HG02588 (cell line): ENCODE measurements at regions not wholly inside any gene's neighbourhood (a gene's known extent, or its start where the extent isn't known, plus 50 kb on each side); places are given as distances from the start of the nearest gene placed in this dataset.

Experiments
- ATAC-seq: cut with Tn5 transposase; IDR thresholded peaks from one replicate; pipeline ENCODE4 v1.9.1; 2021; ENCODE audit warnings: mild to moderate bottlenecking, moderate library complexity; ENCODE audit not compliant: unreplicated experiment

DNA sequence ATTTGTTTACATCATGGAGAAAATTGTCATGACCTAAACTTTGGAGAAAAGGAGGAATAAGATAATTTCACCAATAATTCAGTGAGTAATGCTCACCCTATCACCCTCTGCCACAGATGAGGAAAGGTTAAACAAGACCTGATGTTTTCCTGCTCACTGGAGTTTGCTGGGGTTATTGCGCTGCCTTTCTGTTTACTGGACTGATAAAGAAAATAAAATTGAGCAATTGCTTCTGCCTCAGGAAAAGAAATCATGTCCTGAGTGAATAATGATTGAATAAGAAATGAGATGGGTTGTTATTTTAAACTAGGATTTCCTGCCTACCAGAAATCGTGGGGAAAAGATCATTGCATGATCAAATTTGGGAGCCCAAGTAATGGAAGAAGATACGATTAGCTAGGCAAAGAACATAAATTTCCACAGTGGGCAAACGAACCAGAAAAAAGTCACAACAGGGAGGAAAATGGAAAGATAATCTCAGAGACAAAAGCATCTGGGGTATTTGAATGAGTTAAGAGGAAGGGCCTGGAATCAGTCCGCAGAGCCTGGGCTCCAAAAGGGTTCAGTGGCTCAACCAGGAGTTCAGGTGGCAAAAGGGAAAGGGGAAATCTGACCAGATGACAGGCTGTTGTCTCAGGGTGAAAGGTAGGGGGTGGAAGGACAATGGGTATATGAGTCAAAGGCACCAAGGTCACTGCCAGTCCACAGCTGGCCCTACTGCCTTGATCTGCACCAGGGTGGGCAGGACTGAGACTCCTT is 146.8 kb downstream of the FAM43A start:
- ATAC-seq = no peak

DNA sequence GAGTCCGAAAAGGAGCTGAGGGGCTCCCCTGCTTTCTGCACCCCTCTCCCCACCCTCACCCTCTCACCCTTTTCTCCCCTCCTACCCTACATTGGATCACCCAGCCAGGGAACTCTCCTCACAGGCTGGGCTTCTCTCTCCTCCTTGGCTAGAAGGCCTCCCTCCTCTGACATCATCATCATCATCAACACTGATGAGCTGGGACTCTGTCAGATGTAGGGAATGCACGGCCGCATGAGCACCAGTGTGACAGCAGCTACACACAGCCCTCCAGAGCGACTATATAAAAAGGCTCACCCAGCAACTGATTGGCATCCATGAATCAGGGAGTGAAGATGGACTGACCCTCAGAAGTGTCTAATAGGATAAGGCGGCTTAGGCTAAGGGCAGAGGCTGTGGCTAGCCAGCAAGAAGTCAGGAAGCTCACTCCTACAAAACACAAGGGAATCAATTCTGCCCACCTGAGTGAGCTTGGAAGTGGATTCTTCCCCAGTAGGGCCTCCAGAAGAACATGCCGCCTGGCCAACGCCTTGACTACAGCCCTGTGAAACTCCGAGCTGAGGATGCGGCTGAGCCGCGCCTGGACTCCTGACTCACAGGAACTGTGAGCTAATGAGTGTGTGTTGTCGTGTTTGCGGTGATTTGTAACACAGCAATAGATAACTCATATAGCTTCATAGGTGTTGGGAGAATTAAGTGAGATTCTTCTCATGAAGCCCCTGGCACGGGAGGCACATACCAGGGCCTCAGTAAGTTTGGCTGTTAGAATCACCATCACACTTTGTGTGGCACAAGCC is 147.6 kb downstream of the FAM43A start:
- ATAC-seq = no peak

DNA sequence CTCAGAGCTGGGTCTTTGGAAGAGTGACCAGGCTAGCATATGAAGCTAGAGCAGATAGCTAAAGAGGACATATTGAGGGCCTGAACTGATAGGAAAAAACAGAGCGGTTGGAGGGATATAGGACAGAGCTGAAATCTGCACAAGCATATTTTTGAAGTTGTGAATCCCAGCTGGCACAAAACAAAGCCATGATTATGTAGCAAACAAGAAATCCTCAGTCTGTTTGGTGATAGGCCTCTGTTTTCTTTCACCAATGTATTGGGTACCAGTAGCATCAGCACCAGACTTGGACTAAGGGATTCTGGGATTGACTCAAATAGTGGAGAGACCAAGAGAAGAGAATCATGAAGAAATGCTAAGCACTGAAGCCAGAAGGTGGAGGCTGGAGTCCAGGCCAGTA is 151.0 kb downstream of the FAM43A start:
- no peak for ATAC-seq

DNA sequence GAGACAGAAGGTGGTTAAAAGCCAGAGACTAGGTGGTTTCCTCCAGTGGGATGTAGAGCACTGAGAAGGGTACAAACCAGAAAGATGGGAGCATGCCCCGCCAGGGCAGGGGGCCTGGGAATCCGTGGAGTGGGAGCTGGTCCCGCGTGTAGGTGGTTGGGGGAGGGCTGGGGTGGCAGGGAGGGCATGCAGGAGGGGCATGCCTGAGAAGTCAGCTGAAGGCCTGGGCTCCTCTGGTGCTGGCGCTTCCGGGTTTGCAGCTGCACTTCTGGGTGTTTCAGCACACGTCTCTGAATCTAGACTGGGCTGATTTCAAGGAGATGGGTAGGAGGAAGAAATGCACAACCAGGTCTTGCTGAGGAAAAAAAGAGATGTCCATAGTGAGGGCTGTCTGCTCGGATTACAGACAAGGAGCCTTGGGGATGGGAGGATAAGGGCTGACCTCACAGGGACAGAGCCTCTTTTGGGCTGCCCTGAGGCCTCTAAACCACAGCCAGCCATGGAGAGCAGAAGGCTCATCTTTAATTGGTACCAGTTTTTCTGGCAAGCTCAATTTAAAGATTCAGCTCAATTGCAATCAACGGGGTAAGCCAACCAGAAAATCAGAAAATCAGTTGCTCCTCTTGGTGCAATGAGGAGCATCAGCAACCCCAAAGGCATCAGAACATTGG is 151.9 kb downstream of the FAM43A start:
- ATAC-seq = no peak

DNA sequence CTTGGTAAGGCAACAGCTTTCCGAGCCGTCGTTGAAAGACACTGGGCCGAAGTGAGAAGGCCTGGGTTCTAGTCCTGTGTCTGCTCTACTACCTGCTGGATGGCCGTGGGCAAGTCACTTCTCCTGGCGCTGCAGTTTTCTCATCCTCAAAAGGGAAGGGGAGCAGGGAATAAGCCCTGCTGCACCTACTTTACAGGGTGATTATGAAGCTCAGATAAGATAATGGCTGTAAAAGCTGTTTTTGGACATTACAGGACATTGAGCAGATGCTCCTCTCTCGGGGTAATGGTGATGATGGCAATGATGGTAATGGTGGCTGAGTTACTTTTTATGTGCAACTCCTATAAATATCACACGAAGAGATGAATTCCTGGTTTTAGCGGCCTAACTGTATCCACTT is 152.6 kb downstream of the FAM43A start:
- ATAC-seq = no peak

- ATAC-seq = no peak
Measured at GRCh38 chr3:194840661-194841514, 155.2 kb downstream of the FAM43A start.

- no peak for ATAC-seq
Measured at GRCh38 chr3:194841515-194841841, 155.8 kb downstream of the FAM43A start.

GRCh38 chr3:194843556-194843955 is 157.9 kb downstream of the FAM43A start:
- no peak for ATAC-seq

- ATAC-seq = no peak
Measured at GRCh38 chr3:194844046-194844445, 158.4 kb downstream of the FAM43A start.

- ATAC-seq = no peak
Measured at GRCh38 chr3:194849166-194849875, 163.6 kb downstream of the FAM43A start.

GRCh38 chr3:194851254-194851653 is 165.6 kb downstream of the FAM43A start:
- ATAC-seq = no peak

- ATAC-seq = no peak
Measured at GRCh38 chr3:194851941-194852340, 166.3 kb downstream of the FAM43A start.

- no peak for ATAC-seq
Measured at GRCh38 chr3:194852345-194852744, 166.7 kb downstream of the FAM43A start.

DNA sequence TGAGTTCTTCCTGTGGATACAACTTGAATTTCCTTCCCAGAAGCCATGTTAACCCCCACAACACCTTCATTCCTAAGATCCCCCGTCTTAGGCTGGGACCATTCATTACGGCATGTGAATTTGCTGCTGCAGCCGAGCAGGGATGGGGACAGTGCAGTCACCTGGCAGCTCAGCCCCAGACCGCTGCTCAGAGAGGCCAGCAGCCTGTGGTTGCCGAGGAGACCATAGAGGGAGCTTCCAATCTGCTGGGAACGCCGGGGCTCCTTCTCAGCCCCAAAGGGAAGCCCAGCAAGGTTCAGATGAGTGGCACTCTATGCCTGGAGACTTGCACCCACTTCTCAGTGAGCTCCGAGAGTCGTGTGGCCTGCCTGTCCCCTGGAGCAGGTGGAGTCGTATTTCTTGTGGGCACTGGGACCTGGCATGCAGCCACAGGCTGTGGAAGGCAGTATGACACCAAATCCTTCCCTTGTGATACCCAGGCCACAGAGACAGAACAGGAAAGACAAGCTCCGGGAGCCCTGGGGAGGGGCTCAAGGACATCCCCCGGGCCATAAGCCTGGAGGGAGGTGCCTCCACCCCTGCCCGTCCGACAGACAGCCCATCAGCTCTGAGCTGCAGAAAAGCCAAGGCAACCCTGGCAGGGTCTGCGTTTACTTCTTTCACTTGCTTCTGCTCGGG is 167.3 kb downstream of the FAM43A start:
- no peak for ATAC-seq

- no peak for ATAC-seq
Measured at GRCh38 chr3:194854206-194854605, 168.5 kb downstream of the FAM43A start.

GRCh38 chr3:194854659-194855390 is 169.1 kb downstream of the FAM43A start:
- no peak for ATAC-seq

DNA sequence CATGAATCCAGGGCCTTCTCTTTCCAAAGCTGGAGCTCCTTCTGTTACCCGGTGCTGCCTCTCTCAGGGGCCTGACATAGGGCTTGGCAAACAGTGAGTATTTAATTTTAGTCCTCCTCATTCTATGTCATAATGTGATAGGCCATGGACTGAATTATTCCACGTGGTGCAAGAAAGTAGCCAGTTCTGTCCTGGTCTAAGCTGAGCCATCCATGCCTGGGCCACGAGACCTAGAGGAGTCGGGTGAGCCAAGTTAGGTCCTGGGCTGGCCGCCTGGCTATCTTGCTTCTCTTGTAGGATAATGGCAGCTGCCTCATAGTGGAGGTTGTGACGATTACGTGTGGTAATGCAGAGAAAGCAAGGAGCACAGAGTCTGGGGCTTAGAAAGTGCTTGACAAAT is 170.6 kb downstream of the FAM43A start:
- no peak for ATAC-seq

- ATAC-seq = no peak
Measured at GRCh38 chr3:194857469-194858113, 171.9 kb downstream of the FAM43A start.

GRCh38 chr3:194858382-194858781 is 172.7 kb downstream of the FAM43A start:
- no peak for ATAC-seq
